Trophoblast cell (in vitro differentiated cells and primary cell): ENCODE measurements at regions not wholly inside any gene's neighbourhood (a gene's known extent, or its start where the extent isn't known, plus 50 kb on each side); places are given as distances from the start of the nearest gene placed in this dataset.

Experiments
- DNase-seq, 2 donors: peaks; one replicate each; pipeline ENCODE4 v3.0.0-alpha.2; 2016
- H2AFZ ChIP-seq: 2 replicates; pipeline ENCODE4 v1.6.1; 2013; ENCODE audit warnings: low read length, moderate library complexity, mild to moderate bottlenecking; ENCODE audit not compliant: insufficient read depth, poor library complexity
- H2AK5ac ChIP-seq: 2 replicates; pipeline ENCODE4 v1.6.1; 2013; ENCODE audit warnings: mild to moderate bottlenecking, low read length
- H2BK120ac ChIP-seq: 2 replicates; pipeline ENCODE4 v1.6.1; 2013; ENCODE audit warnings: low read length, mild to moderate bottlenecking, moderate library complexity; ENCODE audit not compliant: insufficient read depth, poor library complexity
- H2BK12ac ChIP-seq: 2 replicates; pipeline ENCODE4 v1.6.1; 2013; ENCODE audit warnings: mild to moderate bottlenecking, low read length, moderate library complexity
- H2BK5ac ChIP-seq: 2 replicates; pipeline ENCODE4 v1.6.1; 2013; ENCODE audit warnings: low read length, low read depth, moderate library complexity, mild to moderate bottlenecking; ENCODE audit not compliant: poor library complexity
- H3K14ac ChIP-seq: 2 replicates; pipeline ENCODE4 v1.6.1; 2013; ENCODE audit warnings: mild to moderate bottlenecking, low read length
- H3K18ac ChIP-seq: 2 replicates; pipeline ENCODE4 v1.6.1; 2013; ENCODE audit warnings: mild to moderate bottlenecking, low read length
- H3K23ac ChIP-seq: 2 replicates; pipeline ENCODE4 v1.6.1; 2013; ENCODE audit warnings: low read length
- H3K27ac ChIP-seq: 2 replicates; pipeline ENCODE4 v1.5.1; 2013; ENCODE audit warnings: low read depth, mild to moderate bottlenecking, inconsistent platforms, low read length, moderate library complexity
- H3K27me3 ChIP-seq: 2 replicates; pipeline ENCODE4 v1.6.1; 2013; ENCODE audit warnings: inconsistent platforms, mild to moderate bottlenecking, low read length, moderate library complexity; ENCODE audit not compliant: insufficient read depth
- H3K36me3 ChIP-seq, 2 experiments: 1 replicate in 1 of 2; 2 replicates in 1 of 2; pipeline ENCODE4 v1.6.1; 2013; ENCODE audit warnings: low read length in 2 of 2, mild to moderate bottlenecking in 2 of 2, moderate library complexity in 1 of 2; ENCODE audit not compliant: insufficient read depth in 2 of 2, control insufficient read depth in 1 of 2
- H3K4ac ChIP-seq: 2 replicates; pipeline ENCODE4 v1.6.1; 2013; ENCODE audit warnings: low read depth, mild to moderate bottlenecking, low read length, moderate library complexity
- H3K4me1 ChIP-seq, 2 experiments: 1 replicate in 1 of 2; 2 replicates in 1 of 2; pipeline ENCODE4 v1.6.1; 2013; ENCODE audit warnings: low read length in 2 of 2, mild to moderate bottlenecking in 2 of 2, moderate library complexity in 1 of 2; ENCODE audit not compliant: insufficient read depth in 2 of 2, control insufficient read depth in 1 of 2
- H3K4me2 ChIP-seq: 2 replicates; pipeline ENCODE4 v1.6.1; 2013; ENCODE audit warnings: inconsistent platforms, mild to moderate bottlenecking, low read length, moderate library complexity
- H3K4me3 ChIP-seq: 2 replicates; pipeline ENCODE4 v1.5.1; 2013; ENCODE audit warnings: mild to moderate bottlenecking, low read depth, low read length, inconsistent platforms
- H3K79me1 ChIP-seq: one replicate; pipeline ENCODE4 v1.6.1; 2013; ENCODE audit warnings: low read length
- H3K79me2 ChIP-seq: 2 replicates; pipeline ENCODE4 v1.6.1; 2013; ENCODE audit warnings: low read length, mild to moderate bottlenecking; ENCODE audit not compliant: control insufficient read depth, insufficient read depth, poor library complexity
- H3K9ac ChIP-seq: 2 replicates; pipeline ENCODE4 v1.6.1; 2013; ENCODE audit warnings: mild to moderate bottlenecking, low read length
- H3K9me3 ChIP-seq: 2 replicates; pipeline ENCODE4 v1.6.1; 2013; ENCODE audit warnings: low read depth, mild to moderate bottlenecking, control low read depth, inconsistent platforms, low read length; ENCODE audit not compliant: insufficient read depth
- H4K12ac ChIP-seq: 2 replicates; pipeline ENCODE4 v1.6.1; 2013; ENCODE audit warnings: low read depth, mild to moderate bottlenecking, low read length, moderate library complexity
- H4K8ac ChIP-seq: 2 replicates; pipeline ENCODE4 v1.6.1; 2013; ENCODE audit warnings: low read depth, mild to moderate bottlenecking, low read length, moderate library complexity
- H4K91ac ChIP-seq: one replicate; pipeline ENCODE4 v1.6.1; 2013; ENCODE audit warnings: low read depth, mild to moderate bottlenecking, low read length, moderate library complexity
- WGBS: extraction: QIAGEN DNeasy Blood & Tissue Kit; methylation state at CpG from one replicate; pipeline ENCODE4 v1.1.7; 2013; ENCODE audit warnings: missing lambda C conversion rate; ENCODE audit not compliant: insufficient read length, insufficient coverage; ENCODE audit errors: extremely low coverage; 5-methylcytosine and 5-hydroxymethylcytosine counted together

DNA sequence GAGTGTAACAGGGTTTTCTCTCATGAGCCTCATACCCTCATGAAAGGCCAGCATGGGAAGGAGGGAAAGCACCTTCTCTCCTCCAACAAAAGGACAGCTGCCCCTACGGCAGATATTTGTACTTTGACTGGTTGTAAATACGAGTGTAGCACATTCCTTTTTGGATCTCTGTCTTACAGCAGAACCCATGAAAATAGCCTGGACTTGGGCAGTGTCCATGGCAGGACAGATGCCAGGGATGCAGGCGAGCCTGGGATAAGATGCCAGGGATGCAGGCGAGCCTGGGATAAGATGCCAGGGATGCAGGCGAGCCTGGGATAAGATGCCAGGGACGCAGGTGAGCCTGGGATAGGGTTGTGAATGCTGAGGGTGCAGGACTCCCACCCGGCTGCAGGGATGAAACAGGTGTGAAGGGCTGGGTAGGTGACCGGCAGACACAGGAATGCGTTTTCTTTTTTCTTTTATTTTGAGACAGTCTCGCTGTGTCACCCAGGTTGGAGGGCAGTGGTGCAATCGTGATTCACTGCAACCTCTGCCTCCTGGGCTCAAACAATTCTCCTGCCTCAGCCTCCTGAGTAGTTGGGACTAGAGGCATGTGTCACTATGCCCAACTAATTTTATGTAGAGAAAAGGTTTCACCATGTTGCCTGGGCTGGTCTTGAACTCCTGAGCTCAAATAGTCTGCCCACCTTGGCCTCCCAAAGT, 120.0 kb downstream of the BEGAIN start:
- H4K91ac ChIP-seq, result no peak overlapping the region
- H2AK5ac ChIP-seq, result no peak overlapping the region
- H3K4me1 ChIP-seq, result peaks cover 6 to 9% of the 10 kb centered on the region in 2 experiments
- no peaks in the 10 kb centered on the region for H3K36me3 ChIP-seq
- H2BK120ac ChIP-seq, result no peak overlapping the region
- no peak overlapping the region for H3K14ac ChIP-seq
- H2BK12ac ChIP-seq, result no peak overlapping the region
- H4K8ac ChIP-seq, result no peak overlapping the region
- no peak overlapping the region for H3K9ac ChIP-seq
- H3K79me1 ChIP-seq, result peaks cover 2% of the 10 kb centered on the region
- DNase-seq, result peak; percentile 80 to 81
- H2BK5ac ChIP-seq, result no peak overlapping the region
- H3K18ac ChIP-seq, result no peak overlapping the region
- no CpG with 5 or more reads among the region's 11 CpGs for WGBS
- no peaks in the 10 kb centered on the region for H3K27me3 ChIP-seq
- H4K12ac ChIP-seq, result no peak overlapping the region
- H3K23ac ChIP-seq, result no peak overlapping the region
- H3K27ac ChIP-seq, result no peak overlapping the region
- H3K9me3 ChIP-seq, result peaks cover 3% of the 10 kb centered on the region
- H2AFZ ChIP-seq, result no peak overlapping the region
- no peaks in the 10 kb centered on the region for H3K79me2 ChIP-seq
- H3K4me2 ChIP-seq, result no peak overlapping the region
- no peak overlapping the region for H3K4ac ChIP-seq
- H3K4me3 ChIP-seq, result no peak overlapping the region

DNA sequence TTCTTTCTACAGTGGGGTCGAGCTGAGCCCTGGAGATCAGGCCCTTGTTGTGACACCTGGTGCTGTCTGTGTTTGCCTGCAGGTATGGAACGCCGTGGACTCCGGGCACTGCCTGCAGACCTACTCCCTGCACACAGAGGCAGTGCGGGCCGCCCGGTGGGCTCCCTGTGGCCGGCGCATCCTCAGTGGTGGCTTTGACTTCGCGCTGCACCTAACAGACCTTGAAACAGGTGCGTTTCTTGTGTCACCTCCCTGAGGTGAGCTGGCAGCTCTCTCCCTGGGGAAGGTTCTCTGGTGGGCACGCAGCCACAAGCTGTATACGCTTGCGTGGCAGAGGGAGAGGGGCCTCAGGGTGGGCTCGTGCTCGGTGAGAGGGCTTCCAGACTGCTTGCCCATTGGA, 119.3 kb downstream of the BEGAIN start:
- Histone ChIP-seq H4K91ac (no peak overlapping the region), H3K14ac (no peak overlapping the region), H3K18ac (no peak overlapping the region), H3K4me2 (no peak overlapping the region), H2BK12ac (no peak overlapping the region), H3K23ac (no peak overlapping the region), H2BK120ac (no peak overlapping the region), H3K4ac (no peak overlapping the region), H3K79me1 (peaks cover 2% of the 10 kb centered on the region), H4K12ac (no peak overlapping the region), H3K9me3 (peaks cover 3% of the 10 kb centered on the region), H3K27me3 (no peaks in the 10 kb centered on the region), H3K27ac (no peak overlapping the region), H4K8ac (no peak overlapping the region), H3K9ac (no peak overlapping the region), H2AFZ (no peak overlapping the region), H2BK5ac (no peak overlapping the region), H3K36me3 (no peaks in the 10 kb centered on the region), H3K4me1 (peaks cover 9 to 12% of the 10 kb centered on the region in 2 experiments), H3K4me3 (no peak overlapping the region), H2AK5ac (no peak overlapping the region), H3K79me2 (no peaks in the 10 kb centered on the region)
- no CpG with 5 or more reads among the region's 17 CpGs for whole genome bisulfite sequencing
- peak; percentile 23 to 50 for DNase-seq

GRCh38 chr14:100468557-100468956, 118.7 kb downstream of the BEGAIN start:
- Histone ChIP-seq H2BK5ac (no peak overlapping the region), H3K4me3 (no peak overlapping the region), H3K23ac (no peak overlapping the region), H4K91ac (no peak overlapping the region), H3K9me3 (peaks cover 3% of the 10 kb centered on the region), H3K79me2 (no peaks in the 10 kb centered on the region), H3K4me2 (no peak overlapping the region), H3K9ac (no peak overlapping the region), H3K79me1 (peaks cover 2% of the 10 kb centered on the region), H4K8ac (no peak overlapping the region), H3K4ac (no peak overlapping the region), H2AK5ac (no peak overlapping the region), H3K4me1 (peaks cover 9 to 12% of the 10 kb centered on the region in 2 experiments), H3K27ac (no peak overlapping the region), H2AFZ (no peak overlapping the region), H3K27me3 (no peaks in the 10 kb centered on the region), H3K14ac (no peak overlapping the region), H2BK12ac (no peak overlapping the region), H3K36me3 (no peaks in the 10 kb centered on the region), H4K12ac (no peak overlapping the region), H2BK120ac (no peak overlapping the region), H3K18ac (no peak overlapping the region)
- WGBS, result no CpG with 5 or more reads among the region's 9 CpGs
- no peak for DNase-seq

- no peak overlapping the region for H3K14ac ChIP-seq
- peaks cover 2% of the 10 kb centered on the region for H3K79me1 ChIP-seq
- H3K18ac ChIP-seq, result no peak overlapping the region
- peak overlapping the region; percentile 14 for H3K4me3 ChIP-seq
- H3K27ac ChIP-seq, result no peak overlapping the region
- no peak overlapping the region for H3K23ac ChIP-seq
- H2AK5ac ChIP-seq, result no peak overlapping the region
- H3K27me3 ChIP-seq, result no peaks in the 10 kb centered on the region
- H3K4ac ChIP-seq, result no peak overlapping the region
- H3K4me2 ChIP-seq, result no peak overlapping the region
- no peak for DNase-seq
- WGBS, result no CpG with 5 or more reads among the region's 6 CpGs
- no peaks in the 10 kb centered on the region for H3K36me3 ChIP-seq
- no peak overlapping the region for H2BK12ac ChIP-seq
- H2BK120ac ChIP-seq, result no peak overlapping the region
- H3K79me2 ChIP-seq, result no peaks in the 10 kb centered on the region
- no peak overlapping the region for H3K9ac ChIP-seq
- no peak overlapping the region for H4K91ac ChIP-seq
- H3K4me1 ChIP-seq, result peaks cover 9 to 12% of the 10 kb centered on the region in 2 experiments
- no peak overlapping the region for H4K8ac ChIP-seq
- H2AFZ ChIP-seq, result no peak overlapping the region
- H2BK5ac ChIP-seq, result no peak overlapping the region
- H3K9me3 ChIP-seq, result peaks cover 2% of the 10 kb centered on the region
- H4K12ac ChIP-seq, result no peak overlapping the region
These were observed 117.3 kb downstream of the BEGAIN start for GRCh38 chr14:100469632-100470522.
